ENCODE measurements at regions not wholly inside any gene's neighbourhood (a gene's known extent, or its start where the extent isn't known, plus 50 kb on each side); places are given as distances from the start of the nearest gene placed in this dataset.
"Not testable (repeated sequence)": the region's sequence is repeated elsewhere in the genome, so short reads cannot be mapped to it uniquely, and the experiment has no call there.

DNA sequence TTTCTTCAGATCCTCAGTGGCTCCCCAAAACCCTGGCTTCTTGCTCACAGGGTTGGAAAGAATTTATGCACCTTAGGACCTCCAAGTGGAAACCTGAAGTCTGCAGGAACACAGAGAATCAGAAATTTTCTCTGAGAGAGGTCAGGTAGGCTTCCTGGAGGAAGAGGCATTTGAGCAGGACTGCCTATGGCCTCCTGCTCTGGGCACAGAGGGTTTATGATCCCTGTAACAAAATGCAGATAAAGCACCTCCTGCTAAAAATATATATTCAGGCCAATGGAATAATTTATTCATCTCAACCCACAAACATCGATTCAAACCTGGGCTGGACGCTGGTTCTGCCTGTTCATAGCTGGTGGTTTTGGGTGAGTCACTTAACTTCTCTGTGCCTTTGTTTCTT, 68.1 kb upstream of the FGF3 start:
- DNase-seq = no peak

DNA sequence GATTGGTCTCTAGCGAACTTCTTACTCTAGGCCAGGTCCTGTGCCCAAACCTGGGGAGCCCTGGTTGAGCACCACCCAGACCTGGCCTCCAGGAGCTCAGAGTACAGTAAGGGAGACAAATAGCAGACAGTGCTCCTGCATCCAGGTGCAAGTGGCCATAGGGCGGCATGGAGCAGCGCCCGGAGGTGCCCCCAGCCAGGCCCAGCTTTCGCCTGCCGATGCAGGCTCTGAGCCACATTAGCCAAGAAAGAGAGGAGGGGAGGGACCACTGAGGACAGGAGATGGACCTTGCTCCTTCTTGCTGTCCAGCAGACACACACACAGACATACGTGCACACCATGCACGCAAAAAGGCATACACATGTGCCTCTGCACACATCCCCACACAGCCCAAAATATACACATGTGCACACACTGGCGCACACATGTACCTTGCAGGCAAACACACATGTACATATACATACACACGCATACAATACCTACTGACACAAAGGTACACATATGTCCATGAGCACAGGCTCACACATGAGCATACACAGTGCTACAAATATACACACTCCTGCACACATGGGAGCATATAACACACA, 68.7 kb upstream of the FGF3 start:
- DNase-seq = no peak

GRCh38 chr11:69888483-69889181, 69.4 kb upstream of the FGF3 start:
- DNase-seq = peak; percentile 59

DNA sequence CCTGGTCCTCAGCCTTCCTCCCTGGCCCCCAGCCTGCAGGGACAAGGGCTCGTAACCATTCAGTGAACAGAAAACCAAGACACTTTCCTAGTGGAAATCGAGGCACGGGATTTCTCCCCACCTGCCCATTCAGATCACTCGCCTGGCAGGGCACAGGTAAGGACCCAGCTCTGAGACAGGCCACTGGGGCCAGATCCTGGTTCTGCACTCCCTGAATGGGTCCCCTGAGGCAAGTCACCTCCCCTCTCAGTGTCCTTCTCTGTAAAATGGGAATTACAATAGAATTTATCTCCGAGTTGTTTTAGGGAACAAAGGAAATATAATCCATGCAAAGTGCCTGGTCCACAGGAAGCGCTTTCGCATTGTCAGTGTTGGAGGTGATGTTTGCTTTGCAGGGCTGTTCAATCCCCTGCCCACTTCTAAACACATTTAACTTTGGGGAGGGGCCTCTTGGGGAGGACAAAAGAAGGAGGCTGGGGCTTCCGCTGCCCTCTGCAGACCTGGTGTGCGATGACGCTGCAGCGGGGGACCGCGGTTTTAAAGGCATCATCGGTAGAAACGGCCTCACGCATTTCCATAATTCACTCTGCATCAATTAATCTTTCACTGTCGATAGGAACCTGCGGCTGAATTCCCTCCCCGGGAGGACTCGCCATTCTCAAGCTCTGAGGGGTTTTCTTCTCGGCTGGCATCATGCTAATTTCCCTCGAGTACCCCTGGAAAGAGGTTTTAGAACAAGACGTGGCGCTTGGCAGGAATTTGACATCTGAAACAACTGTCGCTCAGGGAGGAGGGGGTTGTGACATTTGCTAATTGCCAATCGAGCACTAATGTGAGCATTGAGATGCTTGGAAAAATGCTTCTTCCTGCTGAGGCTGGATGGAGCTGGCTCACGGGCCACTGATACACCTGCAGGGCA, 70.4 kb upstream of the FGF3 start:
- no peak for DNase-seq

DNA sequence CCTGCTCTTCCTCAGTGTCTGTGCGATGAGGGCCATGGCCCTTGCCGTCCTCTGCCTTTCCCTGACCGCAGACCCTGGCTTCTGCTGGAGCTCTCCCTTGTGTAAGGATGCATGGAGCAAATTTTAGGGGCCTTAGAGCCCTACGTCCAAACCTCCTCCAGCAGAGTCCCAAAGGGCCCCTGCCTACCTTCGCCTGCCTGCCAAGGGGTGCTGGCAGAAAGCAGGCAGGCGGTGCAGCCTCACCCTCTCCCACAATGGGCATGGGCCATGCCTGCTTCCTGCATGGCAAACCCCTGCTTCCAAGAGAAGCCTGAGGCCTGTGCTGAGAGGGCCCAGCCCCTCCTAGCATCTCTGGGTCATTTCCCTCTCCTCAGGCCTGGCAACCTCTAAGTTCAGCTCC, 71.3 kb upstream of the FGF3 start:
- DNase-seq = no peak

GRCh38 chr11:69891421-69892236, 72.4 kb upstream of the FGF3 start:
- DNase-seq = no peak

GRCh38 chr11:69892237-69892985, 73.2 kb upstream of the FGF3 start:
- no peak for DNase-seq

- DNase-seq = no peak
Measured at GRCh38 chr11:69892986-69893555, 73.9 kb upstream of the FGF3 start.

DNA sequence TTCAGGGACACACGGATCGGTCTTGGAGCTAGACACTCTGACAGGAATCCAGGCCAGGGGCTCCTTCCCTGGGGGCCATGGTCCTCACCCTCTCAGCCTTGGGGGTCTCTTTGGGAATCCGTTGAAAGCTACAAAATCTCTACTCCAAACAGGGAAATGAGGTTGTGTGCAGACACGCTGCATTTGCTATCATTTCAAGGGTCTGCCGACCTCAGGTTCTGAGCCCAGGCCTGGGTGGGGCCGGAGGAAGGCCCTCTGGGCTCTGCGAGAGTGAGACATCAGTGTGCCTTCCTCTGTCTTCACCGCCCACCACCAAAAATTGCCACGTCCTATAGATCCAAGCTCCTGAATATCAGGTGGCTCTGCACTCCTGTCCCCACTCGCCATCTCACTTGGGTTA, 74.4 kb upstream of the FGF3 start:
- no peak for DNase-seq

DNA sequence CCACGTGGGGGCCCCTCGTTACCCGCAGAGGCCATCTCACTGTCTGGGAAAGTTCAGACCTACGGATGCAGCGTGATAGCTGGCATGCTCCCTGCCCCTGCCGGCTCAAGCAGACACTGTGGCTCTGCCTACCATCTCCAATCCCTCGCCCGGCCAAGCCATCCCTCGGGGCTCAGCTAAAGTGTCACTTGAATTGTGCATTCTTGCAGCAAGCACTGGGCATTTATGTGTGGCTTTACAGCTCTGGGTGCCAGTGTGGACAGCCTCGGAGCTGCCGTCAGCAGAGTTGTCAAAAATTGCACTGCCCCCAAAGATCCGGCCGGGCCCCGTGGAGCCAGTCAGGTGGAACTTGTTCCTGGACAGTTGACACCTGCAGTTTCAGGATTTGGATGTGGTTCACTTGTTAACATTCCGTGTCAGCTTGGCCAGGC, 75.0 kb upstream of the FGF3 start:
- DNase-seq = no peak

DNA sequence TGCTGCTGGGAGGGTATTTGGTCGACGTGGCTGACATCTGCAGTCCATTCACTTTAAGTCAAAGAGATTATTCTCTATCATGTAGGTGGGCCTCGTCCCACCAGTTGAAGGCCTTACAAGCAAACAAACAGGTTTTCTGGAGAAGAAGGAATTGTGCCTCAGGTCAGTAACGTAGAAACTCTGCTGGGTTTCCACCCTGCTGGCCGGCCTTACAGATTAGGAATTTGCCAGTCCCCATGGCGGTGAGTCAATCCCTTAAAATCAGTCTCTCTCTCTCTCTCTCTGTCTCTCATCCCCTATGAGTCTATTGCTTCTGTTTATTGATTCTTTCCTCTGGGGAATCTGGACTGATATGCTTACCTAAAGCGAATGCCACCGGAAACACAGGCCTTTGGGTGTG, 75.4 kb upstream of the FGF3 start:
- no peak for DNase-seq

- no peak for DNase-seq
Measured at GRCh38 chr11:69896250-69896649, 77.0 kb upstream of the FGF3 start.

GRCh38 chr11:69898123-69898522, 78.9 kb upstream of the FGF3 start:
- no peak for DNase-seq

DNA sequence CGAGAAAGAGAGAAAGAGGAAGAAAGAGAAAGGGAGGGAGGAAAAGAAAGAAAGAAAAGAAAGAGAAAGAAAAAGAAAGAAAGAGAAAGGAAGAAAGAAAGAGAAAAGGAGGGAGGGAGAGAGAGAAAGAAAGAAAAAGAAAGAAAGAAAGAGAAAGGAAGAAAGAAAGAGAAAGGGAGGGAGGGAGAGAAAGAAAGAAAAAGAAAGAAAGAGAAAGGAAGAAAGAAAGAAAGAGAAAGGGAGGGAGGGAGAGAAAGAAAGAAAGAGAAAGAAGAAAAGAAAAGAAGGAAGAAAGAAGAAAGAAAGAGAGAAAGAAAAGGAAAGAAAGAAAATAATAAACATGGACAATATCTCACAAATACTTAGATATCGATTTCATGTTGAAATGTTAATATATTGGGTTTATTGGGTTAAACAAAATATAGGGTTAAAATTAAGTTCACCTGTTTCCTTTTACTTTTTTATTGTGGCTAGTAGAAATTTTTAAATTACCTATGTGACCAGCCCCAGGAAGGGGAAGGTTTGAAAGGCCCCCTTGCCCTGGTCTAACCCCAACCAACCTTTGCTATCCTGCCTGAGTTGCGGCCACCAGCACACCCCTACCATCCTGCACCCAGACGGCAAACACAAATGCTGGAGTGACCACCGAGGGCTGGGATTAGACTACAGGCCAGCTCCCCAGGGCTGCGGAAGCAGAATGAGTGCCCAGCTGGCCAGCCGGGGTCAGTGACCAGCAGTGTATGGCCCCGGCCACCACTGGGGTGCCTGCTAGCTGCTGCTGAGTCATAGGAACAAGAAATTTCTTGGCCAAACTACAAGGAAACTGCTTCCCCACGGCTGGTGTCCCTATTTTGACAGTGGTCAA, 81.0 kb upstream of the FGF3 start:
- no peak for DNase-seq

GRCh38 chr11:69900822-69901302, 81.6 kb upstream of the FGF3 start:
- not testable (repeated sequence) for DNase-seq

- DNase-seq = no peak
Measured at GRCh38 chr11:69902337-69902736, 83.1 kb upstream of the FGF3 start.

DNA sequence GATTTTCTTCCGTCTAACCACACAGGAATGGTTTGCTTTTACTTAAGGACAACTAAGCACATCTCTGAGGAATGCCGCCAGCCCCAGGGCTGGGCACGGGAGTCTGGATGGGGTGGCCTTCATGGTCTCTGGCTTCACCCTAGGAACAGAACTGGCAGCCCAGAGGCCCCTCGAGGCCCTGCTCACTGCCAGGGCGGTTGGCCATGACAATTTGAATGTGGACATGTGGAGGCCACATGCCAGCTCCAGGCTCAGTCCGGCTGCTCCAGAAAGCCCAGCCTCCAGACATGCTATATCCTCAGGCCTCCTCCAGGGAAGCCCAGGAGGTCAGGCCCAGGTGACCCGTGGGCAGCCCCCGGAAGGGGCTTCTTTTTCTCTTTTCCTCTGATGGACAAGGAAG, 84.0 kb upstream of the FGF3 start:
- no peak for DNase-seq

- DNase-seq = no peak
Measured at GRCh38 chr11:69904161-69904973, 85.2 kb upstream of the FGF3 start.

- DNase-seq = no peak
Measured at GRCh38 chr11:69904974-69905535, 85.8 kb upstream of the FGF3 start.

All from CD4-positive, alpha-beta T cell treated with Interleukin-21 for 1 hour (primary cell).